Ascending aorta (tissue), 2 donors: ENCODE measurements at regions not wholly inside any gene's neighbourhood (a gene's known extent, or its start where the extent isn't known, plus 50 kb on each side); places are given as distances from the start of the nearest gene placed in this dataset.

ENCODE experiments used
- DNase-seq, 2 donors: peaks; one replicate each; pipeline ENCODE4 v3.0.0-alpha.2; 2019; ENCODE audit warnings: low spot score in 2 of 2
- H3K27ac ChIP-seq, 2 donors: fragments of 200-600 bp; sonication (generic); one replicate each; pipeline ENCODE4 v1.5.1; 2016 to 2017; ENCODE audit warnings: mild to moderate bottlenecking in 1 of 2
- H3K27me3 ChIP-seq: fragments of 200-600 bp; sonication (generic); one replicate; pipeline ENCODE4 v1.5.1; 2017
- H3K36me3 ChIP-seq, 2 donors: fragments of 200-600 bp; sonication (generic); one replicate each; pipeline ENCODE4 v1.5.1; 2016
- H3K4me1 ChIP-seq, 2 donors: fragments of 200-600 bp; sonication (generic); one replicate each; pipeline ENCODE4 v1.5.1; 2016 to 2017; ENCODE audit warnings: mild to moderate bottlenecking in 1 of 2
- H3K4me3 ChIP-seq, 2 donors: fragments of 200-600 bp; sonication (generic); one replicate each; pipeline ENCODE4 v1.5.1; 2016 to 2017; ENCODE audit warnings: mild to moderate bottlenecking in 1 of 2
- H3K9me3 ChIP-seq, 2 donors: fragments of 200-600 bp; sonication (generic); one replicate each; pipeline ENCODE4 v1.5.1; 2016
- intact Hi-C: fragments of 100-400 bp; cut with DNase I; formaldehyde crosslinking; loops from one replicate; pipeline ENCODE4 v1.15.1; 2023
- TF ChIP-seq, protein P1 (sequence below), 3 experiments: fragments of 200-600 bp in 2 of 3; fragments of 450-650 bp in 1 of 3; sonication (generic) in 2 of 3; IDR thresholded peaks; one replicate each; pipeline ENCODE4 v1.5.1; 2016 to 2019; ENCODE audit warnings: antibody characterized with exemption in 3 of 3, mild to moderate bottlenecking in 1 of 3, moderate library complexity in 1 of 3

DNA sequence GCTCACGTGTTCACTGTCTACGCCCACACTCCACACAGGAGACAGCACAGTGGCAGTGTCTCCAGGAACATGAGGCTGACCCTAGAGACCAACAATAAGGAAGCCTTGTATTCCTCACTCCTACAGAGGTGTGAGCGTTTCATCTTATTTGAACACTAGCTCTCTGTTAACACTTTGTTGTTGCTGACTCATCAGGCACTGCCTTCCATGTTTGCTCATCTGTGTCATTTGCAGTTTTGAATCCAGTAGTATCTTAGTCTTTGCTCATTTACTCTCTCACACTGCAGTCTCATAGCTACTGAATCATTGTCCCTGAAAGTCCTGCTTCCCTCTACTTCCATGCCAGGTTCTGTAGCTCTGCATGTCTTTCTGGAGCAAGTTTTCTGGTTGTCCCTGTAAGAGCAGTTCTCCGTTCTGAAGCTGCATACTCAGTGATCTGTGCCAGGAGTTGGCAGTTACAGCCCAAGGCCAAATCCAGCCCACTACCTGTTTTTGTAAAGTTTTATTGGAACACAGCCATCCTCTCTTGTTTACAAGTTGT is 80.3 kb upstream of the DCLK2 start:
- no peaks in the 10 kb centered on the region for H3K36me3 ChIP-seq
- no peaks in the 10 kb centered on the region for H3K4me1 ChIP-seq
- DNase-seq: no peak
- no peaks in the 10 kb centered on the region for H3K9me3 ChIP-seq
- intact Hi-C loops: loop anchor here (2.0 kb wide), 1 partner anchor 245 kb away; no protein-coding TSS in a partner anchor
- H3K27ac ChIP-seq: no peak overlapping the region
- TF ChIP-seq, protein P1, sequence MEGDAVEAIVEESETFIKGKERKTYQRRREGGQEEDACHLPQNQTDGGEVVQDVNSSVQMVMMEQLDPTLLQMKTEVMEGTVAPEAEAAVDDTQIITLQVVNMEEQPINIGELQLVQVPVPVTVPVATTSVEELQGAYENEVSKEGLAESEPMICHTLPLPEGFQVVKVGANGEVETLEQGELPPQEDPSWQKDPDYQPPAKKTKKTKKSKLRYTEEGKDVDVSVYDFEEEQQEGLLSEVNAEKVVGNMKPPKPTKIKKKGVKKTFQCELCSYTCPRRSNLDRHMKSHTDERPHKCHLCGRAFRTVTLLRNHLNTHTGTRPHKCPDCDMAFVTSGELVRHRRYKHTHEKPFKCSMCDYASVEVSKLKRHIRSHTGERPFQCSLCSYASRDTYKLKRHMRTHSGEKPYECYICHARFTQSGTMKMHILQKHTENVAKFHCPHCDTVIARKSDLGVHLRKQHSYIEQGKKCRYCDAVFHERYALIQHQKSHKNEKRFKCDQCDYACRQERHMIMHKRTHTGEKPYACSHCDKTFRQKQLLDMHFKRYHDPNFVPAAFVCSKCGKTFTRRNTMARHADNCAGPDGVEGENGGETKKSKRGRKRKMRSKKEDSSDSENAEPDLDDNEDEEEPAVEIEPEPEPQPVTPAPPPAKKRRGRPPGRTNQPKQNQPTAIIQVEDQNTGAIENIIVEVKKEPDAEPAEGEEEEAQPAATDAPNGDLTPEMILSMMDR (IDR thresholded peaks at IDR 0.05): no peak
- no peak overlapping the region for H3K4me3 ChIP-seq
- no peaks in the 10 kb centered on the region for H3K27me3 ChIP-seq

DNA sequence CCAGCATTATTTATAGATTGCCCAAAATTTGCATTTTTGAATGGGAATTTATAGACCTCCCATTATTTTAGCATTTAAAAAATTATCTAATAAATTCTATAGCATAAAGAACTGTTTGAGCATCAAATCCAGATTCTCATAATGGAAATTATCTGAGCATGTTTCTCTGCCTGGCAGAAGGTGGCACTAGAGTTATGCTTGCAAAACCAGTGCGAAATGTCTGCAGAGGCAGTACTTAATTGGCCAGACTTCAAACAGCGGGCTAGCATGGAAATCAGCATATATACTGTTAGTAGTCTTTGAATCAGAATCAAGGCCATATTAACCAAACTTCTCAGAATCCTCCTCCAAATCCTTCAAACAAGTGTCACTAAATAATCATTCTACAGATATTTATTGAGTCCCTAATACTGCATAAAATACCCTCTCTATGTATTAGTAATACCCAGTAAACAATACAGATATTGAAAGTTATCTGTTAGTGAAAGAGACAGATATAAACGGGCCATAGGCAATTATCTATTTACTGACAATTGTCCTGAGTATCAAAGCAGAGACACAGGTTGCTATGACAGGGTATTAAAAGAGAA is 78.7 kb upstream of the DCLK2 start:
- no peaks in the 10 kb centered on the region for H3K9me3 ChIP-seq
- no peaks in the 10 kb centered on the region for H3K36me3 ChIP-seq
- H3K27ac ChIP-seq: no peak overlapping the region
- DNase-seq: no peak
- intact Hi-C loops: loop anchor here (1.0 to 2.0 kb wide), 2 partner anchors 243 to 868 kb away; no protein-coding TSS in a partner anchor
- H3K4me3 ChIP-seq: no peak overlapping the region
- H3K4me1 ChIP-seq: peaks cover 0 to 13% of the 10 kb centered on the region in 2 donors
- TF ChIP-seq, protein P1 (IDR thresholded peaks at IDR 0.05): peak; percentile 58 to 85 (median 73)
- no peaks in the 10 kb centered on the region for H3K27me3 ChIP-seq

GRCh38 chr4:150001815-150002214 is 76.4 kb upstream of the DCLK2 start:
- intact Hi-C loops: no loop called here
- Histone ChIP-seq H3K9me3 (no peaks in the 10 kb centered on the region), H3K27ac (peak overlapping the region in 1 of 2 donors; percentile 32), H3K36me3 (no peaks in the 10 kb centered on the region), H3K4me3 (no peak overlapping the region), H3K4me1 (peaks cover 9 to 28% of the 10 kb centered on the region in 2 donors), H3K27me3 (no peaks in the 10 kb centered on the region)
- TF ChIP-seq, protein P1 (IDR thresholded peaks at IDR 0.05): no peak
- no peak for DNase-seq

- Histone ChIP-seq H3K4me1 (peaks cover 9 to 35% of the 10 kb centered on the region in 2 donors), H3K36me3 (no peaks in the 10 kb centered on the region), H3K9me3 (no peaks in the 10 kb centered on the region), H3K27ac (peak overlapping the region in 1 of 2 donors; percentile 32), H3K4me3 (no peak overlapping the region), H3K27me3 (no peaks in the 10 kb centered on the region)
- TF ChIP-seq, protein P1 (IDR thresholded peaks at IDR 0.05): no peak
- intact Hi-C loops: no loop called here
- DNase-seq: no peak
Measured at GRCh38 chr4:150002561-150002960, 75.7 kb upstream of the DCLK2 start.

GRCh38 chr4:150004481-150004880 is 73.8 kb upstream of the DCLK2 start:
- no peaks in the 10 kb centered on the region for H3K9me3 ChIP-seq
- no peaks in the 10 kb centered on the region for H3K27me3 ChIP-seq
- DNase-seq: no peak
- intact Hi-C loops: no loop called here
- peak overlapping the region; percentile 49 to 65 for H3K27ac ChIP-seq
- no peaks in the 10 kb centered on the region for H3K36me3 ChIP-seq
- peaks cover 9 to 35% of the 10 kb centered on the region in 2 donors for H3K4me1 ChIP-seq
- TF ChIP-seq, protein P1 (IDR thresholded peaks at IDR 0.05): no peak
- H3K4me3 ChIP-seq: no peak overlapping the region
